ENCODE measurements at regions not wholly inside any gene's neighbourhood (a gene's known extent, or its start where the extent isn't known, plus 50 kb on each side); places are given as distances from the start of the nearest gene placed in this dataset.

- TF ChIP-seq ZNF317 (CRISPR knock-in tag; IDR thresholded peaks at IDR 0.05; ENCODE audit: borderline replicate concordance, low read depth) (no peak), FOXK1 (CRISPR knock-in tag; IDR thresholded peaks at IDR 0.05) (no peak), CTCF (IDR thresholded peaks at IDR 0.05) (no peak), MAX (CRISPR knock-in tag; IDR thresholded peaks at IDR 0.05) (no peak), E2F5 (CRISPR knock-in tag; IDR thresholded peaks at IDR 0.05) (no peak), ZBTB43 (CRISPR knock-in tag; IDR thresholded peaks at IDR 0.05) (no peak), ZNF121 (CRISPR knock-in tag; IDR thresholded peaks at IDR 0.05) (no peak), ELF4 (CRISPR knock-in tag; IDR thresholded peaks at IDR 0.05; ENCODE audit: low read depth) (no peak), TEAD4 (CRISPR knock-in tag; IDR thresholded peaks at IDR 0.05) (no peak), USF1 (CRISPR knock-in tag; IDR thresholded peaks at IDR 0.05) (no peak), ZNF396 (CRISPR knock-in tag; IDR thresholded peaks at IDR 0.05; ENCODE audit: borderline replicate concordance) (no peak)
Observed at GRCh38 chr5:5810461-5810860, 388.0 kb downstream of the ICE1 start.
